ENCODE measurements at regions not wholly inside any gene's neighbourhood (a gene's known extent, or its start where the extent isn't known, plus 50 kb on each side); places are given as distances from the start of the nearest gene placed in this dataset.

DNA sequence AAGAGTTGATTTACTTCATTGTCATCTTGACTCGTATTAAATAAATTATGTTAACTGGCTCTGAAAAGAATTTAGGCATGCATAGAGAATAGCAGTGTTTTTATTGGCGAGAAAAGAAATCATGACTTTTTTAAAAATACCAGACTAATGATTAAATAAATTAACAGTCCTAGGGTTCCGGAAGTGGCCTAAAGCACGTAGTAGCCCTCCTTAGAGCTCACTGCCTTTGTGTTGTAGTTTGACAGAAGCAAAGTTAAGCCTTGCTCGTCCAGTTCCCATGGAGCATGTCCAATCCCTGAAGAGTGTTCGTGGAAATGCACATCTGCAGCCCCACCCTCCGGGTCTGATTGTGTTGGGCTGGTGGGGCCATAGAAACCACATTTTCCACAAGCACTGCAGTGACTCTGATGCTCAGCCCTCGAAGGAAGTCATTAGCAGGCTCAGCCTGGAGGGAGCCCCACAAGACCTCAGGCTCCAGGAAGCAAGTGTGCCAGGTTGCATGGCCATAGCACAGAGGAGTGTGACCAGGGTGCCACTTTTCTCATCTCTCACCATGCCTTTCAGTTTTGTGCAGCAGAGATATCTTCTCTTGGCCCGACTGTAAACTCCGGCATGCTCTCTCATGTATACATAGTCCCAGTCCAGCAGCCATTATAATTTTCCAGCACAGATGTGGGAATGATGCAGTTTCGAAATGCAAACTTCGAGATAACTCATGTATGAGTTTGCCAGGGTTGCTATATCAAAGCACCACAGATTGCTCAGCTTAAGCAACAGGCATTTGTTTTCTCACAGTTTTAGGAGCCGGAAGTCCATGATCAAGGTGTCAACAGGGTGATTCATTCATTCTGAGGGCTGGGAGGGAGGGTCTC is 188.6 kb upstream of the SH3BP4 start:
- H3K27me3 Mint-ChIP-seq (ENCODE audit: low read depth), result no peaks in the 10 kb centered on the region
- H3K36me3 Mint-ChIP-seq (ENCODE audit: low read depth), result peaks cover 7% of the 10 kb centered on the region
- no peaks in the 10 kb centered on the region for H3K4me1 Mint-ChIP-seq
- peaks cover 8% of the 10 kb centered on the region for H3K9me3 Mint-ChIP-seq
- no peak for DNase-seq (ENCODE audit: low read depth, low spot score)
- H3K27ac Mint-ChIP-seq (ENCODE audit: unreplicated experiment), result no peak overlapping the region
- no peak for TF ChIP-seq CTCF (conservative IDR thresholded peaks at IDR 0.05)
- H3K4me3 Mint-ChIP-seq, result no peak overlapping the region

- no peak for DNase-seq (ENCODE audit: low read depth, low spot score)
Observed at GRCh38 chr2:234761910-234762309, 189.9 kb upstream of the SH3BP4 start.

DNA sequence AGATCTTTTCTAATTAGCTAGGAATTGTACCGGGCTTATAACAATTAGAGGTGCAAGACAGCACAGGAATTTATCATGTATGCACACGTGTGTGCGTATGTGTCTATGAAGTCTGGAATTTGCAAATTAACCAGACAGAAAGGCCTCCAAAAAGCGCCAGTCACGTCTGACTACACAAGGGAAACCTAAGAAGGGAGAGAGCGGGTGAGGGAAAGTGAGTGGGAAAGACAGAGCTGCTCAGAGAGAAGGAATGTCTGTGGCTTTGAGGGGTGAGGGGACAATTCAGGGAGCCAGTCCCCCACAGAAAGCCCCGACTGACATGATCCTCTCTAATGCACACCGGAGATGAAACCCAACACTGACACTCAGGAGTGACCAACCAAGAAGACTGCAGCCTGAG is 197.7 kb upstream of the SH3BP4 start:
- peaks cover 10% of the 10 kb centered on the region for H3K36me3 Mint-ChIP-seq (ENCODE audit: low read depth)
- no peaks in the 10 kb centered on the region for H3K27me3 Mint-ChIP-seq (ENCODE audit: low read depth)
- no peak overlapping the region for H3K4me3 Mint-ChIP-seq
- TF ChIP-seq CTCF (conservative IDR thresholded peaks at IDR 0.05), result no peak
- H3K27ac Mint-ChIP-seq (ENCODE audit: unreplicated experiment), result no peak overlapping the region
- H3K9me3 Mint-ChIP-seq, result peaks cover 7% of the 10 kb centered on the region
- H3K4me1 Mint-ChIP-seq, result peaks cover 3% of the 10 kb centered on the region
- no peak for DNase-seq (ENCODE audit: low read depth, low spot score)

More at GRCh38 chr2:234761910-234762309, 189.9 kb upstream of the SH3BP4 start:
- peaks cover 8% of the 10 kb centered on the region for H3K36me3 Mint-ChIP-seq (ENCODE audit: low read depth)
- H3K4me1 Mint-ChIP-seq, result no peaks in the 10 kb centered on the region
- no peak overlapping the region for H3K27ac Mint-ChIP-seq (ENCODE audit: unreplicated experiment)
- H3K27me3 Mint-ChIP-seq (ENCODE audit: low read depth), result no peaks in the 10 kb centered on the region
- peaks cover 7% of the 10 kb centered on the region for H3K9me3 Mint-ChIP-seq
- no peak overlapping the region for H3K4me3 Mint-ChIP-seq
- TF ChIP-seq CTCF (conservative IDR thresholded peaks at IDR 0.05), result no peak

DNA sequence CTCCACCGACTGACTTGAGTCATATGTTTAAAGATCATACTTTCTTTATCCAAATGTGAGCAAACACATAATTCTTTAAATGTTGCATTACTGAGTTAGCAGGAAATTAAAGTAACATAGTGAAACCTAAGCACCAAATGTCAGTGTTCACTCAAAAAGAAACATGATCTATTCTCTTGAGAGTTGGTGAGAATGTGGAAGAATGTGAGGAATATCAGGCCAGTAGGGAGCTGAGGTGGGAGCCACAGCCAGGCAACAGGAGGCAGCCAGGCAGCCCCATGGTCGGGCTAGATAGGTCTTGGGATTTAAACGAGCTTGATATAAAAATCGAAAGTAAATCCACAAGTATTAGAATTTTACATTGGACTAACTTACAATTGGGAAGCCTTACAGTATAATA is 198.1 kb upstream of the SH3BP4 start:
- no peak overlapping the region for H3K27ac Mint-ChIP-seq (ENCODE audit: unreplicated experiment)
- peaks cover 10% of the 10 kb centered on the region for H3K36me3 Mint-ChIP-seq (ENCODE audit: low read depth)
- no peaks in the 10 kb centered on the region for H3K27me3 Mint-ChIP-seq (ENCODE audit: low read depth)
- no peak for DNase-seq (ENCODE audit: low read depth, low spot score)
- H3K4me1 Mint-ChIP-seq, result peaks cover 3% of the 10 kb centered on the region
- peaks cover 7% of the 10 kb centered on the region for H3K9me3 Mint-ChIP-seq
- TF ChIP-seq CTCF (conservative IDR thresholded peaks at IDR 0.05), result no peak
- no peak overlapping the region for H3K4me3 Mint-ChIP-seq

- no peaks in the 10 kb centered on the region for H3K27me3 Mint-ChIP-seq (ENCODE audit: low read depth)
- H3K9me3 Mint-ChIP-seq, result peaks cover 3% of the 10 kb centered on the region
- no peak for DNase-seq (ENCODE audit: low read depth, low spot score)
- TF ChIP-seq CTCF (conservative IDR thresholded peaks at IDR 0.05), result no peak
- H3K36me3 Mint-ChIP-seq (ENCODE audit: low read depth), result peaks cover 8% of the 10 kb centered on the region
- H3K4me3 Mint-ChIP-seq, result no peak overlapping the region
- peaks cover 3% of the 10 kb centered on the region for H3K4me1 Mint-ChIP-seq
- H3K27ac Mint-ChIP-seq (ENCODE audit: unreplicated experiment), result no peak overlapping the region
Observed at GRCh38 chr2:234752966-234753365, 198.9 kb upstream of the SH3BP4 start.

Measured in neural crest cell (in vitro differentiated cells).